ENCODE measurements at regions not wholly inside any gene's neighbourhood (a gene's known extent, or its start where the extent isn't known, plus 50 kb on each side); places are given as distances from the start of the nearest gene placed in this dataset.
"Not testable (repeated sequence)": the region's sequence is repeated elsewhere in the genome, so short reads cannot be mapped to it uniquely, and the experiment has no call there.

DNA sequence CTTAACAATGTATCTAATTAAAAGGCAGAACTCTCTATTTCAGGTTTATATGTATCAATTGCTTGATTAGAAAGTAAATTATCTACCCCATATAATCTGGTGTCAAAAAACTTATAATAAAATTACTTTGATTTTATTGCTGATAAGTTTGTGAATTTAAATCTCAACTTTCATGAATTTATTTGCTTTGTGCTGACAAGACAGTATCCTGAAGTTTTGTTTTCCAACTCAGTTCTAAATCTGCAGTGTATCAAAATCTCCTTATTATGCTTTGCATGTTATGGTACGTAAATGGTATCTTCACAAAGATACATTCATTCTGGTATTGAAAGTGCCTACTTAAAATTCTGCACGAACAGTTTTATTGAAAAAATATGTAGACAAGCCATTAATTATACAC lies 78.5 kb upstream of the ZNF717 start:
- Histone ChIP-seq H2AFZ (ENCODE audit: insufficient read depth, low read depth, low read length, poor library complexity, severe bottlenecking) (no peak overlapping the region), H3K4me3 (replicated peaks in 1 of 3; ENCODE audit: low read depth in 2 of 3, low read length in 3 of 3) (no peak overlapping the region), H3K9me3 (replicated peaks in 1 of 2; ENCODE audit: control insufficient read depth in 1 of 2, insufficient read depth in 1 of 2, low read length in 2 of 2) (peaks cover 2 to 3% of the 10 kb centered on the region in 2 donors), H3K9ac (ENCODE audit: insufficient read depth, low read length, poor library complexity, severe bottlenecking) (no peak overlapping the region), H3K4me2 (replicated peaks; ENCODE audit: extremely low read depth, low read length, poor library complexity, severe bottlenecking) (no peak overlapping the region), H3K4me1 (ENCODE audit: control insufficient read depth in 1 of 2, insufficient read depth in 2 of 2, low read length in 2 of 2) (no peaks in the 10 kb centered on the region), H4K20me1 (ENCODE audit: insufficient read depth, low read length) (no peaks in the 10 kb centered on the region), H3K36me3 (replicated peaks in 1 of 2; ENCODE audit: control insufficient read depth in 1 of 2, insufficient read depth in 2 of 2, low read length in 2 of 2) (no peaks in the 10 kb centered on the region), H3K79me2 (ENCODE audit: insufficient read depth, low read length) (no peaks in the 10 kb centered on the region), H3K27me3 (ENCODE audit: control insufficient read depth in 2 of 2, insufficient read depth in 2 of 2, low read length in 2 of 2) (no peaks in the 10 kb centered on the region), H3K27ac (ENCODE audit: low read depth in 1 of 2, low read length in 2 of 2) (no peak overlapping the region)
- intact Hi-C loops (cut with micrococcal nuclease) = no loop called here
- no CpG with 5 or more reads among the region's 2 CpGs for WGBS (ENCODE audit: insufficient coverage)
- Mint-ChIP-seq H3K4me3 (no peak overlapping the region), H3K27me3 (ENCODE audit: low read depth in 3 of 3) (no peaks in the 10 kb centered on the region), H3K4me1 (no peaks in the 10 kb centered on the region), H3K27ac (no peak overlapping the region), H3K36me3 (no peaks in the 10 kb centered on the region), H3K9me3 (peaks cover 1 to 14% (median 3%) of the 10 kb centered on the region in 7 donors)
- TF ChIP-seq, protein P1, sequence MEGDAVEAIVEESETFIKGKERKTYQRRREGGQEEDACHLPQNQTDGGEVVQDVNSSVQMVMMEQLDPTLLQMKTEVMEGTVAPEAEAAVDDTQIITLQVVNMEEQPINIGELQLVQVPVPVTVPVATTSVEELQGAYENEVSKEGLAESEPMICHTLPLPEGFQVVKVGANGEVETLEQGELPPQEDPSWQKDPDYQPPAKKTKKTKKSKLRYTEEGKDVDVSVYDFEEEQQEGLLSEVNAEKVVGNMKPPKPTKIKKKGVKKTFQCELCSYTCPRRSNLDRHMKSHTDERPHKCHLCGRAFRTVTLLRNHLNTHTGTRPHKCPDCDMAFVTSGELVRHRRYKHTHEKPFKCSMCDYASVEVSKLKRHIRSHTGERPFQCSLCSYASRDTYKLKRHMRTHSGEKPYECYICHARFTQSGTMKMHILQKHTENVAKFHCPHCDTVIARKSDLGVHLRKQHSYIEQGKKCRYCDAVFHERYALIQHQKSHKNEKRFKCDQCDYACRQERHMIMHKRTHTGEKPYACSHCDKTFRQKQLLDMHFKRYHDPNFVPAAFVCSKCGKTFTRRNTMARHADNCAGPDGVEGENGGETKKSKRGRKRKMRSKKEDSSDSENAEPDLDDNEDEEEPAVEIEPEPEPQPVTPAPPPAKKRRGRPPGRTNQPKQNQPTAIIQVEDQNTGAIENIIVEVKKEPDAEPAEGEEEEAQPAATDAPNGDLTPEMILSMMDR (IDR thresholded peaks at IDR 0.05) = no peak
- no peak for DNase-seq

DNA sequence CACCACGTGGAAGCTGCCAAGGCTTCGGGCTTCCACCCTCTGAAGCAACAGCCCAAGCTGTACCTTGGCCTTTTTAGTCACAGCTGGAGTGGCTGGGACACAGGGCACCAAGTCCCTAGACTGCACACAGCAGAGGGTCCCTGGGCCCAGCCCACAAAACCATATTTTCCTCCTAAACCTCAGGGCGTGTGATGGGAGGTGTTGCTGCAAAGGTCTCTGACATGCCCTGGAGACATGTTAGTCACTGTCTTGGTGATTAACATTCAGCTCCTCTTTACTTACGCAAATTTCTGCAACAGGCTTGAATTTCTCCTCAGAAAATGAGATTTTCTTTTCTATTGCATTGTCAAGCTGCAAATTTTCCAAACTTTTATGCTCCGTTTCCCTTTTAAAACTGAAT lies 98.4 kb upstream of the ZNF717 start:
- H3K27me3 ChIP-seq (ENCODE audit: control insufficient read depth in 2 of 2, insufficient read depth in 2 of 2, low read length in 2 of 2); H2AFZ ChIP-seq (ENCODE audit: insufficient read depth, low read depth, low read length, poor library complexity, severe bottlenecking); H3K4me3 Mint-ChIP-seq; H3K4me1 ChIP-seq (ENCODE audit: control insufficient read depth in 1 of 2, insufficient read depth in 2 of 2, low read length in 2 of 2); H4K20me1 ChIP-seq (ENCODE audit: insufficient read depth, low read length); H3K27ac Mint-ChIP-seq; H3K9ac ChIP-seq (ENCODE audit: insufficient read depth, low read length, poor library complexity, severe bottlenecking); H3K79me2 ChIP-seq (ENCODE audit: insufficient read depth, low read length); H3K36me3 Mint-ChIP-seq; H3K27me3 Mint-ChIP-seq (ENCODE audit: low read depth in 3 of 3); H3K4me3 ChIP-seq (replicated peaks in 1 of 3; ENCODE audit: low read depth in 2 of 3, low read length in 3 of 3); H3K4me1 Mint-ChIP-seq; H3K9me3 ChIP-seq (replicated peaks in 1 of 2; ENCODE audit: control insufficient read depth in 1 of 2, insufficient read depth in 1 of 2, low read length in 2 of 2); intact Hi-C loops (cut with micrococcal nuclease); H3K4me2 ChIP-seq (replicated peaks; ENCODE audit: extremely low read depth, low read length, poor library complexity, severe bottlenecking); H3K27ac ChIP-seq (ENCODE audit: low read depth in 1 of 2, low read length in 2 of 2); DNase-seq; H3K36me3 ChIP-seq (replicated peaks in 1 of 2; ENCODE audit: control insufficient read depth in 1 of 2, insufficient read depth in 2 of 2, low read length in 2 of 2): not testable (repeated sequence)
- H3K9me3 Mint-ChIP-seq = peaks cover 0 to 14% (median 2%) of the 10 kb centered on the region in 7 donors
- 91% methylated on average over 5 of the region's 5 CpGs for WGBS (ENCODE audit: insufficient coverage)
